HG03066 (cell line): ENCODE measurements at regions not wholly inside any gene's neighbourhood (a gene's known extent, or its start where the extent isn't known, plus 50 kb on each side); places are given as distances from the start of the nearest gene placed in this dataset.

Experiments used
- ATAC-seq: cut with Tn5 transposase; IDR thresholded peaks from one replicate; pipeline ENCODE4 v1.9.1; 2021; ENCODE audit warnings: low read depth; ENCODE audit not compliant: unreplicated experiment

DNA sequence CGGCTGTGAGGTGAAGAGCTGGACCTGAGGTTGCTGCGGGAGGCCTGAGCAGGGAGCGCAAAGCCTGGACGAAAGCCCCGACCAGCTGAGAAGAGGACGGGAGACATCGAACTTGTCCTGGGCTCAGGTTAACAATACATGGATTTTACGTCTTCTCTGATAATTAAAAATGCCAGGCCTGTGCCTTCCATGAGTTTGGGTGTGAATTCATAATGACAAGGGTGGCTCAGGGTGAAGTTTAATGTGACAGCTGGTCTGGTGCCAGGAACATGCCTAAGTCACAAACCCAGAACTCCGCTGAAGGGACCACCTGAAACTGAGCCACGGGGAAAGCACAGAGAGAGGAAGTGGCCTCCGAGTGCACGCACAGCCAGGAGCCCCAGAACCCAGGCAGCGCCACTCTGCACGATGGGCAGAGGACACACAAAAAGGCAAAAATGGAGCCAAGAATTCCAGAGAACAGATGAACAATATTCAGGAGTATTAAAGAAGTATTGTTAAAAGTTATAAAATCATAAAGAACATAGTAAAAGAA is 150.1 kb upstream of the RPS6KA2 start:
- no peak for ATAC-seq

GRCh38 chr6:166776571-166776970 is 149.5 kb upstream of the RPS6KA2 start:
- ATAC-seq, result no peak

- no peak for ATAC-seq
Measured at GRCh38 chr6:166775923-166776220, 148.8 kb upstream of the RPS6KA2 start.

DNA sequence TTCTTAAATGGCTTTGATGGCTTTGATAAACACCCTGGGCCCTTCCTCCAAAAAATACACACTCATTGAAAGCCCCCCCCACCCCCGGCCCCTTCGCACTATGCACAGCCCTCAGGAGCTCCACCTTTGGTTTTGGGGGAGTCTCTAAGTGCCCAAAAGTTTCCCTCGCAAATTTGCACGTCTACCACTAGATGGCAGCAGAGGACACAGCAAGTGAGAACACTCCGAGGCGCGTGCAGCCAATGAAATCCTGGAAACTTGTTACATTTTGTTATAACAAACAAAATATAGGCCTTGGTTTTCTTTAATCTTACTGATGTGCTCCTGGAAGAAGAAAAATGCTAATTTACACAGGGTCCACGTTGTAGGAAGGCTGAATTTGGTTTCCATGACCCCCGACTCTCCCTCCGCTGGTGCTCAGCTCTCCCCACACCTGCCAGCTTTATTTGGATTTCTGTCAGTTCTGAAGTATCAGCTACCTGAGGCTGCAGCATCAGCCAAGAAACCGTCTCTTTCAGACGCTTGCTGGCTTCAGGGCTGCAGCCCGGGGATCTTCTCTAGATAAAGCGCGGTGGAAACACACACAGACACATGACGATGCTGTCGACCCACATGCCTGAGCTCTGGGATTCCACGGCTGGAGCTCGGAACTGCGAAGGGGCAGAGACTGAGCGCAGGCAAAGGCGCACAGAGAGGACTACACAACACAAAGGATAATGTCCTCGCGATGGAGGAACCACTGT is 148.3 kb upstream of the RPS6KA2 start:
- ATAC-seq, result peak; percentile 80

GRCh38 chr6:166774770-166775169 is 147.7 kb upstream of the RPS6KA2 start:
- ATAC-seq, result no peak

GRCh38 chr6:166774292-166774691 is 147.2 kb upstream of the RPS6KA2 start:
- no peak for ATAC-seq

- ATAC-seq, result no peak
Measured at GRCh38 chr6:166772518-166772917, 145.5 kb upstream of the RPS6KA2 start.

GRCh38 chr6:166771701-166772100 is 144.7 kb upstream of the RPS6KA2 start:
- ATAC-seq, result no peak

DNA sequence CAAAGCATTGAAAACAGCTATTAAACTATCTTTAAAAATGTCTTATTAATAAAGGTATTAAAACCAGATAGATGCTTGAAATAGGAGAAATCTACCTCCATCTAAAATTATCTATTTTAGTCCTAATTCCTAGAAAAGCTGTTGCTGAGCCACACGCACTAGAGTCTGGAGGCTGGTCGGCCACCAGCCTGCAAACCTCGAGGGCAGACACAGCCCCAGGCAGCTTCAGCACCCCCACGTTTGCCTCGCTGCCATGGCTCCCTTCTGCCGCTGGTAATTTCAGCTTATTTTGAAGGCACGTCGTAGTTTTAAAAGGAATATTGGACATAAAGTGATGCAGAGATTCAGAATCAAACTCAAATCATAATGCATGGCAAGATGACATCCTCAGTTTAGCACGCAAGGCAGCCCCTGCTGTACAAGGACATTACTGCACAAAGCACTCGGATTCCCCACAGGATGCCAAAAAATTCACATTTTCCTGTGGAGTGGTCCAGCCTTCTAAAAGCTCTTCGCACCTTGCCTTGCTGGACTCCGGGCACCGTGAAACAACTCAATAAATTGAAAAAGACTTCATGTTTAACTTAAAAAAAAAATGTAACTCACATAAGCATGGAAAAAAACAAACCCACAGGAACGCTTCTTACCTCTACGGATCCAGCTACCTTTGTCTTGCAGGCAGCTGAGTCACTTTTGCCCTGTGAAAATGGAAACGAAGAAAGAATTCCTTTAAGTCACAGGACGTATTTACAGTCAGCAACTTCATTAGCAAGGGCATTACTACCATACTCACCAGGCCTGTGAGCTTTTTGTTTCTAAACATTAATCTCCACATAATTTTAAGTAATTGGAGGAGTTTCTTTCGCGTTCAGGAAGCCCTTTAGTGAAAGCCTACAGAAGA is 143.4 kb upstream of the RPS6KA2 start:
- no peak for ATAC-seq

DNA sequence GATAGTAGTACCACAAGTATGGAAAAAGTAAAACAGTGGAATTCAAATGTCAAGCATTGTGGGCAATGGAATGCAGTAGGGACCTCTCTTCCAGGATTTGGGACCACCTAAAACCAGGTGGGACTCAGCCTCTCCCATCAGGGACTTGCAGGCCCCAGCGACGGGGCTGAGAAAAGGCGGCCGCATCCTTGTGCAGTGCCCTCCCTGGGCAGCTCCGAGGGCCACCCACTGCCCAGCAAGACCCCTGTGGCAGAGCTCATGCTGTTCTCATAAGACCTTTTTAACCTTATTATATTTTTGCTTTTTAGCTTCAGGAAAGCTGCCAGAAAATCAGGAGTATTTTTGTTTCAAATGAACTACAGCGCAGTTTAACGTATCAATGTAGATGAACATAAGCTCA is 142.6 kb upstream of the RPS6KA2 start:
- no peak for ATAC-seq

GRCh38 chr6:166768761-166769160 is 141.7 kb upstream of the RPS6KA2 start:
- ATAC-seq, result no peak

DNA sequence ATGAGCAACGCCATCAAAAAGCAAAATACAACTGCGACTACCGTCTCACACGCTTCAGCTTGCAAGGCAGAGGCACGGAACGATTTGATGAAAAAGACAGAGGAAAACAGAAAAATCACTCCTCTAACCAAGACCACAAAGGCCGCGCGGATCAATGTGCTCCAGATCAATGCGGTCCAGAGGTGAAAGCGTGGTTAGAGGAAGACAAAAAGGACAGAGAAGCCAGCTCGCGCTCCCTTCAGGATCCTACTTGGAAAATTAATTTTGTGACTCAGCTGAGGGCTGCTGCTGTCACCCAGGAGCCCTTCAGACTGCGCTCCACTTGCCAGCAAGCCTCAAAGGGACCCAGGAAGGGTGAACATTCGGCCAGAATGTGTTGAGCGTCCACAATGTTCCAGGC is 140.2 kb upstream of the RPS6KA2 start:
- no peak for ATAC-seq

- no peak for ATAC-seq
Measured at GRCh38 chr6:166766769-166767168, 139.7 kb upstream of the RPS6KA2 start.

- no peak for ATAC-seq
Measured at GRCh38 chr6:166765234-166765541, 138.1 kb upstream of the RPS6KA2 start.

DNA sequence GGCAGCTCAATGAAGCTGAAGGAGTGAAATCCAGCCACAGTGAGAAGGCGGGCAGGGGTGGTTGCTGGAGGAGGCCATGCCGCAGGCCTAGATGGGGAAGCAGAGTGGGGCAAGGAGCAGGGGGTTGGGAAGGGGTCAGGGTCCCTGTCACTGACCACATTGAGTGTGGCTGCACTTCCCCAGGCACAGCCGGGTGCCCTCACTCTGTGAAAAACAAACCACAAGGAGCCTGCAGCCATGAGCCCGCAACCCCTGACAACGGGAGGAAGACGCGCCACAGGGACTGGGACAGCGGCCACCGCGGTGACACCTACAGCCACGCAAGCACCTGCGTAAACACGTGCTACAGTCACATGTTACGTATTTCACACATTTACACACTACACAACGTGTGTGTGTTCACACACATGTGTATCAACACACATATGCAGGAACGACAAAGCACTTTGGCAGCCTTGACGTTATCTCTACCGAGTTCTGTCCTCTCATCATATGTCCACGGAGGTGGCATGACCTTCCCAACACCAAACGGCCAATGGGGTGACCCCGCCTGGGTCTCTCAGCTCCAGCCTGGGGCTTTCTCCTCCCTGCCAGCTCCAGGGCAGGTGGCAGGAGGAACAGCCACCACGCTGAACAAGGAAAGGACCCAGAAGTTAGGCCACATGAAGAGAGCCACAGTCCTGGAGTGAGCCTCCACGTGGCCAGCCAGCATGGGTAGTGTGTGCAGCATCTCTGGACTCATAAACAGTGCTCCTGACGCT is 137.6 kb upstream of the RPS6KA2 start:
- ATAC-seq, result no peak

GRCh38 chr6:166763606-166764472 is 136.8 kb upstream of the RPS6KA2 start:
- no peak for ATAC-seq

DNA sequence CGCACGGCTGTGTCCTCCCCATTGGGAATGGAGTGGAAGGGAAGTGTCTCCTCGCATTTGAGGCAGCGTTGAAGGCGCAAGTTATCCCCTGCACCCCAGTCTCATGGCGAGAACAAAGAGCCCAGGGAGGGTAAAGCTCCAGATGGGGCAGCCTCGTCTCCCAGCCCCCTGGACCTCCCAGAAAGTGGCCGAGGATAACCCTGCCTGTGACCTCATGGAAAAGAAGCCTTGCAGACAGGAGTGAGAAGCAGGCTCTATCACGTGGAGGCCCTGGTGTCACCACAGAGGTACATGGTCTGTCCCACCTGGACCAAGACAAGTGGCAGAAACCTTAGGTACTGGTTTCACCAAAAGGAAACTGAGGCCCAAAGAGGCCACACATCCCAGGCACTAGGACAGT is 134.8 kb upstream of the RPS6KA2 start:
- no peak for ATAC-seq

GRCh38 chr6:166760288-166760687 is 133.2 kb upstream of the RPS6KA2 start:
- no peak for ATAC-seq

- ATAC-seq, result no peak
Measured at GRCh38 chr6:166758136-166758704, 131.2 kb upstream of the RPS6KA2 start.
